ENCODE measurements at regions not wholly inside any gene's neighbourhood (a gene's known extent, or its start where the extent isn't known, plus 50 kb on each side); places are given as distances from the start of the nearest gene placed in this dataset.
"Not testable (repeated sequence)": the region's sequence is repeated elsewhere in the genome, so short reads cannot be mapped to it uniquely, and the experiment has no call there.

- not testable (repeated sequence) for TF ChIP-seq POLR2AphosphoS5 (IDR thresholded peaks at IDR 0.05; ENCODE audit: low read depth); REST (IDR thresholded peaks at IDR 0.05; ENCODE audit: unreplicated experiment); CTCF (conservative IDR thresholded peaks at IDR 0.05; ENCODE audit: low read depth in 2 of 2); CREB1 (CRISPR knock-in tag; IDR thresholded peaks at IDR 0.05; ENCODE audit: low read depth); EZH2phosphoT487 (IDR thresholded peaks at IDR 0.05; ENCODE audit: unreplicated experiment); EZH2 (IDR thresholded peaks at IDR 0.05; ENCODE audit: low read depth, unreplicated experiment); ETS1 (IDR thresholded peaks at IDR 0.05); ZNF331 (CRISPR knock-in tag; IDR thresholded peaks at IDR 0.05; ENCODE audit: low read depth); JUNB (IDR thresholded peaks at IDR 0.05; ENCODE audit: unreplicated experiment); ZNF462 (CRISPR knock-in tag; IDR thresholded peaks at IDR 0.05); NANOG (IDR thresholded peaks at IDR 0.05; ENCODE audit: borderline replicate concordance); STAT1 (IDR thresholded peaks at IDR 0.05; ENCODE audit: unreplicated experiment)
Measured at GRCh38 chr4:57729775-57730570, 619.8 kb upstream of the IGFBP7 start.

All from GM23338 (cell line).